ENCODE measurements at regions not wholly inside any gene's neighbourhood (a gene's known extent, or its start where the extent isn't known, plus 50 kb on each side); places are given as distances from the start of the nearest gene placed in this dataset.

DNA sequence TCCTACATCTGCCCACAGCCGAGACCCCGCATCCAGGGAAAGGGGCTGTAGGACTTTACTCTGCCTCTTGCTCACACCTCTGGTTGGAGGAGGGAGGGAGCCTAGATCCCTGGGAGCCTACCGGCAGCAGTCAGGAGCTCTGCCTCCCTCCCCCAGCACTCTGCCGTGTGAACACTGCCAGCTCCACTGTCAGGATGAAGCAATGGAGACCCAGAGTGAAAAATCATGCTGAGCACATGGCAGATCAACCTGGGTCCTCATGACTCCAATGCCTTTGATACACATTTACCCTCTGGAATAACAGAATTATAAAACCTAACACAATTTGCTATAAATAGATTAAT is 477.7 kb downstream of the TNS3 start:
- ChIA-PET POLR2A (no interaction called here), CTCF (interaction anchor here (1.2 kb wide), 1 partner anchor 1182 kb away, joined by 3 read pairs; no protein-coding TSS in a partner anchor)
- TF ChIP-seq CTBP1 (IDR thresholded peaks at IDR 0.05; ENCODE audit: borderline replicate concordance): no peak
- no peak for TF ChIP-seq FOXK2 (IDR thresholded peaks at IDR 0.05)
- no peak for TF ChIP-seq ARNT (IDR thresholded peaks at IDR 0.05)
- no peak for TF ChIP-seq LEF1 (IDR thresholded peaks at IDR 0.05; ENCODE audit: borderline replicate concordance)
- no peak for TF ChIP-seq SUZ12 (IDR thresholded peaks at IDR 0.05)
- TF ChIP-seq, protein P1, sequence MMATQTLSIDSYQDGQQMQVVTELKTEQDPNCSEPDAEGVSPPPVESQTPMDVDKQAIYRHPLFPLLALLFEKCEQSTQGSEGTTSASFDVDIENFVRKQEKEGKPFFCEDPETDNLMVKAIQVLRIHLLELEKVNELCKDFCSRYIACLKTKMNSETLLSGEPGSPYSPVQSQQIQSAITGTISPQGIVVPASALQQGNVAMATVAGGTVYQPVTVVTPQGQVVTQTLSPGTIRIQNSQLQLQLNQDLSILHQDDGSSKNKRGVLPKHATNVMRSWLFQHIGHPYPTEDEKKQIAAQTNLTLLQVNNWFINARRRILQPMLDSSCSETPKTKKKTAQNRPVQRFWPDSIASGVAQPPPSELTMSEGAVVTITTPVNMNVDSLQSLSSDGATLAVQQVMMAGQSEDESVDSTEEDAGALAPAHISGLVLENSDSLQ (IDR thresholded peaks at IDR 0.05): no peak
- no peak for TF ChIP-seq FOXA1 (IDR thresholded peaks at IDR 0.05)
- no peak for TF ChIP-seq BHLHE40 (IDR thresholded peaks at IDR 0.05; ENCODE audit: borderline replicate concordance)
- no peak for TF ChIP-seq ZNF384 (IDR thresholded peaks at IDR 0.05)
- TF ChIP-seq FOXM1 (IDR thresholded peaks at IDR 0.05; ENCODE audit: borderline replicate concordance): no peak
- TF ChIP-seq ELF4 (IDR thresholded peaks at IDR 0.05): no peak
- no peak for TF ChIP-seq L3MBTL2 (conservative IDR thresholded peaks at IDR 0.05)
- TF ChIP-seq HDGF (IDR thresholded peaks at IDR 0.05; ENCODE audit: borderline replicate concordance): no peak
- TF ChIP-seq SP1 (IDR thresholded peaks at IDR 0.05): no peak
- TF ChIP-seq NFRKB (IDR thresholded peaks at IDR 0.05): no peak
- TF ChIP-seq TARDBP (IDR thresholded peaks at IDR 0.05): no peak
- DNase-seq (ENCODE audit: extremely low spot score): no peak

DNA sequence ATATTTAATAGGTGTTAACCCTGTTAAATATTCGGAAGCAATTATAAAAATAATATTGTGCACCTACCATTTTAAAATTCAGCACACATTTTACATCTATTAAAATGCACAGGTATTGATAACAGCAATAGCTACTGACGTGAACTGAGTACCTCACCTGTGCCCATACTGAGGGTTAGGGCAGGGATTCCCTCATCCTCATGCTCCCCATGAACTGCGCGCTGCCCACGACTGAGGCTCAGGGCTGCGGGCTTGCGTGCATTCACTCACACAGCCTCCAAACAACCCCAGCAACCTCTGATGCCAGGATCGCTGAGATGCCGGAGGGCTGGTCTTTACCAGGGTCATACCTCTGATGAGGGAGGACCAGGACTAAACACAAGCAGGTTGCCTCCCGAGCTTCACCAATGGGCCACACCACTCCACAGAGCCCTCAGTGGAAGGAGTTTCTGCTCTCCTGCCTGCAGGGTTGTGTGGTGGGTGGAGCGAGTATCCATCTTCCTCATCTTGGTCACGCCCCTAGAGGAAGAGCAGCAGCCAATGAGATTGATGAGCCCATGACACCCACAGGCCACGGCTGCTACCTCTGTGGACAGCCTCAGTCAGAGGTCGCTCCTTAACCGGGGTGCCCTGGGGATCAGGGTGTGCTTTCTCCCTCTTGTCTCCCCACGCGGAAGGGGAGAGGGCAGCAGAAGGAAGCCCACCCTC is 478.3 kb downstream of the TNS3 start:
- DNase-seq (ENCODE audit: extremely low spot score): no peak
- no peak for TF ChIP-seq SP1 (IDR thresholded peaks at IDR 0.05)
- TF ChIP-seq SUZ12 (IDR thresholded peaks at IDR 0.05): no peak
- no peak for TF ChIP-seq BHLHE40 (IDR thresholded peaks at IDR 0.05; ENCODE audit: borderline replicate concordance)
- TF ChIP-seq ARNT (IDR thresholded peaks at IDR 0.05): no peak
- no peak for TF ChIP-seq NFRKB (IDR thresholded peaks at IDR 0.05)
- TF ChIP-seq CTBP1 (IDR thresholded peaks at IDR 0.05; ENCODE audit: borderline replicate concordance): no peak
- TF ChIP-seq FOXK2 (IDR thresholded peaks at IDR 0.05): no peak
- TF ChIP-seq, protein P1 (IDR thresholded peaks at IDR 0.05): no peak
- TF ChIP-seq TARDBP (IDR thresholded peaks at IDR 0.05): no peak
- no peak for TF ChIP-seq FOXA1 (IDR thresholded peaks at IDR 0.05)
- no peak for TF ChIP-seq ELF4 (IDR thresholded peaks at IDR 0.05)
- no peak for TF ChIP-seq L3MBTL2 (conservative IDR thresholded peaks at IDR 0.05)
- TF ChIP-seq FOXM1 (IDR thresholded peaks at IDR 0.05; ENCODE audit: borderline replicate concordance): no peak
- no peak for TF ChIP-seq LEF1 (IDR thresholded peaks at IDR 0.05; ENCODE audit: borderline replicate concordance)
- TF ChIP-seq ZNF384 (IDR thresholded peaks at IDR 0.05): no peak
- CTCF ChIA-PET: interaction anchor here (1.2 kb wide), 1 partner anchor 1181 kb away, joined by 3 read pairs; no protein-coding TSS in a partner anchor
- POLR2A ChIA-PET: no interaction called here

DNA sequence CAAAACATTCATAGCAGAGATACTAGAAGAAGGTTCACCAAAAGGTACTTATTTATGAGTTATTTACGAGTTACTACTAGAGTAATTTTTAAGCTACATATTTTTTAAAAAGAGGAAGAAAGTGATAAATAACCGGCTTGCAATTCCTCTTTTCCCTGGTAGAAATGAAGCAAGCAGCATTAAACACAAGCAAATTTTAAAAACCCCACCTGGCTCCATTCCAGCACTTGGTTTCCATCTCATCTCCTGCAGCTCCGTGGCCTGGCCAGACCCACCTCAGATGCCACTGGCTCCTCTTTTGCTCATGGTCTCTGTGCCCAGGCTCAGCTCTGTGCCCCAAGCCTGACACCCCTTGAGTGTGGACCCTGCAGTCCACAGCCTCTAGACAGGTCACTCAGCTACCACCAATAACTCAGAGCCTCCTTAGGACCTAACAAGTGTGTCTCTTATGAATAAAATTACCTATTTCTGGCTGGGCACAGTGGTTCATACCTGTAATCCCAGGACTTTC is 479.5 kb downstream of the TNS3 start:
- ChIA-PET CTCF (no interaction called here), POLR2A (no interaction called here)
- TF ChIP-seq, protein P1 (IDR thresholded peaks at IDR 0.05): no peak
- TF ChIP-seq CTBP1 (IDR thresholded peaks at IDR 0.05; ENCODE audit: borderline replicate concordance): no peak
- TF ChIP-seq HDGF (IDR thresholded peaks at IDR 0.05; ENCODE audit: borderline replicate concordance): no peak
- no peak for TF ChIP-seq ELF4 (IDR thresholded peaks at IDR 0.05)
- no peak for TF ChIP-seq L3MBTL2 (conservative IDR thresholded peaks at IDR 0.05)
- TF ChIP-seq ZNF384 (IDR thresholded peaks at IDR 0.05): no peak
- TF ChIP-seq BHLHE40 (IDR thresholded peaks at IDR 0.05; ENCODE audit: borderline replicate concordance): no peak
- TF ChIP-seq TARDBP (IDR thresholded peaks at IDR 0.05): no peak
- TF ChIP-seq SUZ12 (IDR thresholded peaks at IDR 0.05): no peak
- TF ChIP-seq SP1 (IDR thresholded peaks at IDR 0.05): no peak
- no peak for TF ChIP-seq FOXA1 (IDR thresholded peaks at IDR 0.05)
- TF ChIP-seq NFRKB (IDR thresholded peaks at IDR 0.05): no peak
- DNase-seq (ENCODE audit: extremely low spot score): no peak

DNA sequence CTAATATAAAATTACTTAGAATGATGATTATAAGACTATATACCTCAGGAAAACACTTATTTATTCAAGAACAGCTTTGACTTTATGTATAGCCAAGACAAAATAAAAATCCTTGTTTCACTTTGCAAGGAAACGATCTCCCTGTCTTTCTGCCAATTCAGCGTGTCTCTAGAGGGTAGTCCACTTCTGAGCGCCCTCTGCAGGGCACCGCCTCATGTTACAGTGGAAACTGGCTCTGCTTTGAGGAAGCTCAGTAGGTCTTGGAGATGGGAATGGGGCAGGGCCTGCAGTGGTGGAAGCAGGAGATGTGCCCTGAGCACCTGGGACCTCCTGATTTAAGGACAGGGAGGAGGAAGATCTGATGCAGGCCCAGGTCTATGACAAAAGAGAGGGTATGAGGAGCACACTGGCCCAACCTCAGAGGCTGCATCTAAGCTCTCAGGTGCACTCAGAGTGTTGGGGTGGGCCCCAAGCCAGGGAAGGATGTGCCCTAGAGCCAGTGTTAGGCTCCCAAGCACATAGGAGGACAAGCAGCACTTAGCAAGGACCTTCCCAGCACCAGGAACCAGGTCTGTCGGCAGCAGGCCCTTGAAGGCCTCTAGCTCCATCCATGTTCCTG is 481.0 kb downstream of the TNS3 start:
- DNase-seq (ENCODE audit: extremely low spot score): peak; percentile 52
- ChIA-PET CTCF (interaction anchor here (0.6 to 1.2 kb wide), 5 partner anchors 10 to 381 kb away, joined by 3 to 7 read pairs (median 4); no protein-coding TSS in a partner anchor), POLR2A (no interaction called here)
- TF ChIP-seq ZNF384 (IDR thresholded peaks at IDR 0.05) (no peak), SUZ12 (IDR thresholded peaks at IDR 0.05) (no peak), SP1 (IDR thresholded peaks at IDR 0.05) (no peak), LEF1 (IDR thresholded peaks at IDR 0.05; ENCODE audit: borderline replicate concordance) (no peak), BHLHE40 (IDR thresholded peaks at IDR 0.05; ENCODE audit: borderline replicate concordance) (no peak), FOXK2 (IDR thresholded peaks at IDR 0.05) (no peak), NFRKB (IDR thresholded peaks at IDR 0.05) (no peak), ARNT (IDR thresholded peaks at IDR 0.05) (no peak)

DNA sequence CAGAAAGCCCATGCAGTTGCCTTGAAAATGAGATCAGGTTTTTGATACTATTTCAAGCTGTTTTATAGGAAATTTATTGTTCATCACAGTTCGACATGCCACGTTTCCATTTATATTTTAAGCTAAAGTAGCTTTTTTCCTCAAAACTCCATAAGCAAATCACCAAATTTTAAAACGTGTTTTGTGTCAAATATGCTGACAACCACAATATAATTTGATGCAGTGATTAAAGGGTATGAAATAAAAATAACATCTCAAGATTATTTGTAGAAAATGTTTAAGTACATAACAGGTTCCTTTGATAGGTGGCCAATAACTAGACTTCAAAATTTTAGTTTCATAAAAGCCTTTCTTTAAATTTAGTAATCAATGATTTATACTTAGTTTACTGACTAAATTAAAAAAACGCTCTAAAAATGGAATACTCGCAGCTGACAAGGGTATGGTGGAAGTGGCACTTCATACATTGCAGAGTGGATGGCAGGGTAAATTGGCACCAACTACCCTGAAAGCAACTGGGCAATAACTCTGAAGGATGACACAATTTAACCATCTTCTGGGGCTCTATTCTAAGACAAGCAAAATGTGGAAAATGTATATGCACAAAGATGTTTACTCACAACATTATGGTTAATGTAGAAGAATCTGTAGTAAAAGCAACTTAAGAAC is 481.6 kb downstream of the TNS3 start:
- no peak for DNase-seq (ENCODE audit: extremely low spot score)
- TF ChIP-seq FOXM1 (IDR thresholded peaks at IDR 0.05; ENCODE audit: borderline replicate concordance): no peak
- TF ChIP-seq SUZ12 (IDR thresholded peaks at IDR 0.05): no peak
- TF ChIP-seq, protein P1 (IDR thresholded peaks at IDR 0.05): no peak
- TF ChIP-seq HDGF (IDR thresholded peaks at IDR 0.05; ENCODE audit: borderline replicate concordance): no peak
- no peak for TF ChIP-seq SP1 (IDR thresholded peaks at IDR 0.05)
- TF ChIP-seq ELF4 (IDR thresholded peaks at IDR 0.05): no peak
- TF ChIP-seq NFRKB (IDR thresholded peaks at IDR 0.05): no peak
- TF ChIP-seq TARDBP (IDR thresholded peaks at IDR 0.05): no peak
- TF ChIP-seq ZNF384 (IDR thresholded peaks at IDR 0.05): no peak
- no peak for TF ChIP-seq LEF1 (IDR thresholded peaks at IDR 0.05; ENCODE audit: borderline replicate concordance)
- TF ChIP-seq L3MBTL2 (conservative IDR thresholded peaks at IDR 0.05): no peak
- TF ChIP-seq BHLHE40 (IDR thresholded peaks at IDR 0.05; ENCODE audit: borderline replicate concordance): no peak
- TF ChIP-seq FOXK2 (IDR thresholded peaks at IDR 0.05): no peak
- TF ChIP-seq FOXA1 (IDR thresholded peaks at IDR 0.05): no peak
- no peak for TF ChIP-seq CTBP1 (IDR thresholded peaks at IDR 0.05; ENCODE audit: borderline replicate concordance)
- TF ChIP-seq ARNT (IDR thresholded peaks at IDR 0.05): no peak
- ChIA-PET POLR2A (no interaction called here), CTCF (interaction anchor here (0.6 to 1.2 kb wide), 5 partner anchors 10 to 1178 kb away, joined by 3 to 7 read pairs (median 4); no protein-coding TSS in a partner anchor)

Measured in HEK293T (cell line).